Fibroblast of skin of scalp (primary cell): ENCODE measurements at regions not wholly inside any gene's neighbourhood (a gene's known extent, or its start where the extent isn't known, plus 50 kb on each side); places are given as distances from the start of the nearest gene placed in this dataset.

ENCODE experiments used
- DNase-seq: peaks from one replicate; pipeline ENCODE4 v3.0.0-alpha.2; 2013

DNA sequence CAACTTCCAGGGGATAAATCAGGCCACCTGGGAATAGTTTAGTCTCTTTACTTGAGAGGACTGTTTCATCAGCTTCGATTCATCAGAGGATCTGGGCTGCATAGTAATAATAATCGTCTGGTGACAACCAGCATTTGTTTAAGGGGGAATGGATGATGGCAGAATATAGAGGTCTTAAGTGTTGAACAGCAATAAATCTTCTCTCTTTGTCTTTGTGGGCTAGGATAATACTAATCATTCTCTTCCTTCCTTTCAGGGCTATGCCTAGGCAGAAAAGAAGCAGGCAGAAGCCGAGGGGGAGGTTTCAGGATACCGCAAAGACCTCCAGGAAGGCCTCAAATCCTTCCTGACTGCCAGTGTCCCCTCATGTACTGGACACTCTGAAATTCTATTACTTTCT is 150.4 kb upstream of the GAREM1 start:
- DNase-seq = no peak

GRCh38 chr18:32618546-32618945 is 147.9 kb upstream of the GAREM1 start:
- no peak for DNase-seq

DNA sequence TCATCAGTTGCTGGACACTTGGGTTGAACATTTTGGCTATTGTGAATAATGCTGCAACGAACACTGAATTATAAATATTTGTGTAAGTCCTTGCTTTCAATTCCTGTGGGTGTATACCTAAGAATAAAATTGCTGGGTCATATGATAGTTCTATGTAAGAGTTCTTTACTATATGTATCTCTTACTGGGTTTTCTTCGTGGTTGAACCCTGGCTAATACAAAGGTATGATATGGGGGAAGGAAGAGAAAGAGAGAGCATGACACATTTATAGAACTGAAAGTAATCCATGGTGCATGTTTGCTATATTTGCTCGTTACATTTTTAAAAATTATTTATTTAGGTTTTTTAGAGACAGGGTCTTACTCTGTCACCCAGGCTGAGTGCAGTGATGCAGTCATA is 143.1 kb upstream of the GAREM1 start:
- DNase-seq = no peak

GRCh38 chr18:32612651-32613050 is 142.0 kb upstream of the GAREM1 start:
- DNase-seq = no peak

DNA sequence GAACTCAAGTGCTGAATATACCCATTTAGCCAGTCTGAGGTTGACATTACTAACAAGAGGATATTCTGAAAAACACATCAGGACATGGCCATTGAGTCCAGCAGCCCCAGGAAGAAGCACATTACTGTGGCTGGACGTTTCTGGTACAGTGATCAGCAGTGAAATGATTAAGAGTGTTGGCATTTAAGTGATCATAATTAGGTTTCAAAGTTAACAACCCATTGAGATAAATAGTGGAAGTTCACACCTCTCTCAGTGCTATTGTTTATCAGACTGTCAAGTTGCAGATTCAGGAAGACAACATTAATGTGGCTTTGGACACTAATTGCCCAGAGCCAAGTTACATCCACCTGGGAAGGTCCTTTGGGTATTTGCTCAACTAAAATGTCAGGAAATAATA is 139.5 kb upstream of the GAREM1 start:
- no peak for DNase-seq

DNA sequence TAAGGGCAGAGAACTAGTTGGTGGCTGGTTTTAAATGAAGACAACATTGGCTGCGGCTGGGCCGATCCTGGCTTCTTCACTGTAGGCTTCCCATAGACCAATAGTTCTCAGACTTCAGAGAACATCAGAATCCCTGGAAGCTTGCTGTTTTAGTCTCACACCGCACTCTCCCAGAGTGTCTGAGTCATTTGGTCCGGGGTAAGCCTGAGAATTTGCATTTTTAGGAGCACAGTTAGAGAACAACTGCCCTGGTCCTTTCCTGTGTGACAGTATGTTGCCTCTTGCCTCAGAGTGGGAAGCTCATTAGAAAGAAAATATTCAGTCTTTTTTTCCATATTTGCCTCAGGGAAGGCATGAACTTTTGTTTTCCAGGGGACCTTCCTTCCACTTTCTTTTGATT is 137.1 kb upstream of the GAREM1 start:
- no peak for DNase-seq

DNA sequence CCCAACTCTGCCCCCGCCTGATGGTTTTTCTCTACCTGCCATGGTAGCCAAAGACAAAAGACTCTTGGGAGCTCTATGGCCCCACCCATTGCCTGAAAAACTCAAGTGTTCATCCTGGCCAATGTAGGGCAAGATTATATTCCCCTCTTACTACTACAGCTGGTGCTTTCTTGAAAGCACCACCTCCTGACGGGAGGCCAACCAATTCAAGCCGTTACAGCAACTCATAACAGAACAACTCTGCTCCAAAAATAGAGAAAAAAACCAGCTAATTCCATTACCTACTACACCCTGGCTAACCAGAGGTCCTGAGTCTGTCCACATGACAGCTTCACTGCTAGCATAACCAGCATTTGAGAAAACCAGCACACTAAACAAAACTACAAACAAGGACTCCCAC is 127.5 kb upstream of the GAREM1 start:
- no peak for DNase-seq

DNA sequence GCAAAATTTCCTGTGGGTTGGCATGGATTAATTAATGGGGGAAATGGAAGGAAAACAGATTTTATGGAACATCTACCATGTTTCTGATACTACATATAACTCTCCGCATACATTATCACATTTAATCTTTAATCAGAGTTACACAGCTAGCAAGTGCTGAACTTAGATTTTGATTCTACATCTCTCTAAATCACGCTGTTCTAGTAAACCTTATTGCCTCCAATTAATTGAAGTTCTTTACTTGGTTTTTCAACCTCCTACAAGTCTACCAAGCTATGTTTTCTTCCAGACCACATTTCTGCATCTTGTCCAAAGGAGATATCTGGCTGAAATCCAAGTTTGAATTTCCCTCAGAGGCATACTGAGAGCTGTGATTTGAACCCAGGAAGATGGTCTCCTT is 125.8 kb upstream of the GAREM1 start:
- no peak for DNase-seq

DNA sequence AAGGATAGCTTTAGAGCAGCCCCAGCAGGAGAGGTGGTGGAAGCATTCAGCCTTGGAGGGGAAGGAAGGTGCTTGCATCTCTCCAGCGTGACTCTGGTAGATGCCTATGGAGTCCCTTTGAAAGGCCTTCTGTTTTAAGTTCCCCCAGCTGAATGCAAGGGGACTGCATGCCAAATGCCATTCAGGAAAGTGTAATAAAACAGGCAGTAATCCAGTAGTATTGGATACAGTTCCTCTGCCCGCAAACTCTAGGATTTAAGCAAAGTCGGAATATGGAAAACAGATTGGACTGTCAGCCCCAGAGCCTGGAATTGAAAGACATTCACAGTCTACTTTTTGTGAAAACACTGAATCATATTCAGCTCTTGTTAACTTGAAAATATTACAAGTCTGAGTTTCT is 125.2 kb upstream of the GAREM1 start:
- no peak for DNase-seq

DNA sequence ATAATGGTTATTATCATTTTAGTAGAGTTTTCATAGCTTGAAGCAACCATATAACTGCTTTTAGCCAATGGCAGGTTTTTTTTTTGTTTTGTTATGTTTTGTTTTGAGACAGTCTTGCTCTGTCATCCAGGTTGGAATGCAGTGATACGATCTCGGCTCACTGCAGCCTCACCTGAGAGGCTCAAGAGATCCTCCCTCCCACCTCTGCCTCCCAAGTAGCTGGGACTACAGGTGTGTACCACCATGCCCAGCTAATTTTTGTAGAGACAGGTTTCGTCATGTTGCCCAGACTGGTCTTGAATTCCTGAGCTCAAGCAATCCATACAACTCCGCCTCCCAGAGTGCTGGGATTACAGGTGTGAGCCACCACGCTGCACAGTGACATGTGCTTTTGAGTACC is 117.5 kb upstream of the GAREM1 start:
- no peak for DNase-seq

DNA sequence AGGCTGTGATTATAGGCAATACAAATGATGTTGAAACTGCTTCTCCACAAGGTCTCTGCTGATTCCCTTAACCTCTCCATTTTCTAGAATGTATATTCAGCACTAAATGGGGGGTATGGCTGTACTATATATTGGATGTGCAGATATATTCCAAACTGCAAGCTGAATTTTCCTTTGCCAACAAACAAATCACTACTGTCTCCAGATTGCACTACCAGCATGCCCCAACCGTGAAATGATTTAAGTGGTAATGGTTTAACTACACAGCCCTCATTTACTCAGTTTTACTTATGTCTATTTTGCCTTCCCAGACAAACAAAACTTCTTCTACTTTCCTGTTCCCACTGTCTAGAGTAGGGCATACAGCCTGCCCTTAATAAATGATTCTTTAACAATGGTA is 112.7 kb upstream of the GAREM1 start:
- no peak for DNase-seq

GRCh38 chr18:32582455-32582854 is 111.8 kb upstream of the GAREM1 start:
- no peak for DNase-seq

DNA sequence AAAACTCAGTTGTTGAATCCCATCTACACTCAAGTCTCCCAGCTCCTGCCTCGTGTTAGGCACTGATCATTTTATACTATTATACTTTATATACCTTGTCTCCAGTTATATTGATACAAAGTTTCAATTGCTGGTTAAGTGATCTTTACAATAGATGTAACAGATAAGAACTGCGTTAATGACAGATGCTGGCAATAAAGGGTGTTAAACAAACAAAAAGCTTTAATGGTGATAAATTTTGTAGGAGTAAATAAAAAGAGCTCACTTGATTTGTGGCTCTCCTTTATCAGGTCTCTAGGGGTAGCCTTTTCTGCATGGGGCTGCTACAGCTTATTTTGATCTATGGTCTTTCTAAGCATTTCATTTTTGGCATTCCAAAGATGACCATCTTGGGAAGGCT is 106.9 kb upstream of the GAREM1 start:
- no peak for DNase-seq

GRCh38 chr18:32576296-32576916 is 105.7 kb upstream of the GAREM1 start:
- DNase-seq = peak; percentile 21

GRCh38 chr18:32566960-32567359 is 96.3 kb upstream of the GAREM1 start:
- DNase-seq = peak; percentile 2

GRCh38 chr18:32553640-32554365 is 83.1 kb upstream of the GAREM1 start:
- no peak for DNase-seq

- no peak for DNase-seq
Measured at GRCh38 chr18:32553174-32553573, 82.5 kb upstream of the GAREM1 start.

DNA sequence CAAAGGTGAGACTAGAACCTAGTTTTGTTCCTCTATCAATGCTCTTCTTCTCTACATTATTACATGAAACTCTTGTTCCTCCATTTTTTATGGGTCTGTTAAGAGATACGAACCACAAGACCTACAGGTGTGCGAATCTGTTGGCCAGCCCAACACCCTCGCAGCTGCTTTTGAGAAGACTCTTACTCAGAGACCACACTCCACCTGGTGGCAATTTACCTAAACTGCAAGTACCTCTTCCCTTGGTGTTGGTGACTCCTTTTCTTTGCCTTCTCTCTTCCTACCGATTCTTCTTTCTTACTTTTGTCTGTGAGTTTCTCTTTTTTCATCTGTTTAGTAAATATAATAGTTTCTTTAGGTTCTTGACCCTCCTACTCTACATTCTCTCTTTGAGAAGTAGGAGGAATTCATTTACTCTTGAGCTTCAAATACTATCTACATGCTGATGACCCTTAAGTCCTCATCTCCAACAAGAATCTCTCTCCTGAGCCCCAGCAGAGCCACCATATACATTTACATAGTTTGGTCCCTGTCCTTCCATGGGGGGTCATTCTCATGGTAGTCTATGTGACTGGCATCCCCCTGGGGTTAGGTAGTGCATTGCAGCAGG is 81.8 kb upstream of the GAREM1 start:
- DNase-seq = peak; percentile 58

GRCh38 chr18:32550963-32551362 is 80.3 kb upstream of the GAREM1 start:
- no peak for DNase-seq

- peak; percentile 45 for DNase-seq
Measured at GRCh38 chr18:32549248-32550110, 78.8 kb upstream of the GAREM1 start.

GRCh38 chr18:32548688-32549087 is 78.0 kb upstream of the GAREM1 start:
- no peak for DNase-seq

DNA sequence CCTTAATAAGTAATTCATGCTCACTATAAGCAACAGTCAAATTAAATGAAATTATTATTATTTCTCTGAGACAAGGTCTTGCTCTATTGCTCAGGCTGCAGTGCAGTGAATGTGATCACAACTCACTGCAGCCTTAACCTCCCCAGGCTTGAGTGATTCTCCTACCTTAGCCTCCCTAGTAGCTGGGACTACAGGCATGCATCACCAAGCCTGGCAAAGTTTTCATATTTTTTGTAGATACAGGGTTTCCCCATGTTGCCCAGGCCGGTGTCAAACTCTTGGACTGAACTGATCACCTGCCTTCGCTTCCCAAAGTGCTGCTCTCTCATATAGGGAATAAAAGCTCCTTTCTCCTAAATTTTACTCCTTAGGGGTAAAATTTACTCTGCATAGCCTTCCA is 74.9 kb upstream of the GAREM1 start:
- DNase-seq = no peak

- no peak for DNase-seq
Measured at GRCh38 chr18:32544088-32544487, 73.4 kb upstream of the GAREM1 start.
